NCI-H2081 treated with DMSO at 0.1 percent for 48 hours (cell line): ENCODE measurements at regions not wholly inside any gene's neighbourhood (a gene's known extent, or its start where the extent isn't known, plus 50 kb on each side); places are given as distances from the start of the nearest gene placed in this dataset.

Experiments
- DNase-seq: peaks from one replicate; lab custom pipeline; 2025; lab: John Stamatoyannopoulos, UW

- DNase-seq = no peak
Observed at GRCh38 chr5:98064118-98064685, 709.3 kb upstream of the RGMB start.

- no peak for DNase-seq
Observed at GRCh38 chr5:98065261-98065909, 708.1 kb upstream of the RGMB start.

- no peak for DNase-seq
Observed at GRCh38 chr5:98066910-98067309, 706.6 kb upstream of the RGMB start.

- DNase-seq = no peak
Observed at GRCh38 chr5:98069876-98070512, 703.5 kb upstream of the RGMB start.

GRCh38 chr5:98072921-98073320 lies 700.5 kb upstream of the RGMB start:
- no peak for DNase-seq

GRCh38 chr5:98076501-98076900 lies 697.0 kb upstream of the RGMB start:
- no peak for DNase-seq

- no peak for DNase-seq
Observed at GRCh38 chr5:98085593-98085992, 687.9 kb upstream of the RGMB start.

- no peak for DNase-seq
Observed at GRCh38 chr5:98095072-98095471, 678.4 kb upstream of the RGMB start.

- DNase-seq = no peak
Observed at GRCh38 chr5:98096155-98096554, 677.3 kb upstream of the RGMB start.

GRCh38 chr5:98099448-98100105 lies 673.9 kb upstream of the RGMB start:
- DNase-seq = no peak

- DNase-seq = no peak
Observed at GRCh38 chr5:98101131-98101530, 672.3 kb upstream of the RGMB start.

- no peak for DNase-seq
Observed at GRCh38 chr5:98102936-98103335, 670.5 kb upstream of the RGMB start.

GRCh38 chr5:98103807-98104206 lies 669.7 kb upstream of the RGMB start:
- no peak for DNase-seq

- no peak for DNase-seq
Observed at GRCh38 chr5:98104454-98105188, 668.8 kb upstream of the RGMB start.

GRCh38 chr5:98105681-98106080 lies 667.8 kb upstream of the RGMB start:
- no peak for DNase-seq

- DNase-seq = no peak
Observed at GRCh38 chr5:98106116-98107031, 667.1 kb upstream of the RGMB start.

- DNase-seq = no peak
Observed at GRCh38 chr5:98108497-98108896, 665.0 kb upstream of the RGMB start.

GRCh38 chr5:98109561-98110006 lies 663.9 kb upstream of the RGMB start:
- no peak for DNase-seq

- DNase-seq = no peak
Observed at GRCh38 chr5:98110282-98110691, 663.2 kb upstream of the RGMB start.

GRCh38 chr5:98110791-98111190 lies 662.7 kb upstream of the RGMB start:
- no peak for DNase-seq

GRCh38 chr5:98111686-98112085 lies 661.8 kb upstream of the RGMB start:
- DNase-seq = no peak
